Keratinocyte (primary cell): ENCODE measurements at regions not wholly inside any gene's neighbourhood (a gene's known extent, or its start where the extent isn't known, plus 50 kb on each side); places are given as distances from the start of the nearest gene placed in this dataset.

Source experiments
- DNase-seq: peaks from one replicate; pipeline ENCODE4 v3.0.0-alpha.2; 2011; ENCODE audit warnings: low read depth, missing footprints, low spot score
- FAIRE-seq: peaks from 2 replicates; lab custom pipeline; 2011; peaks lifted over from hg19 to GRCh38; lab: Jason Lieb, UNC
- H2AFZ ChIP-seq: 2 replicates; pipeline ENCODE4 v1.6.0; 2012; ENCODE audit warnings: low read length, control low read depth, inconsistent platforms; ENCODE audit not compliant: control insufficient read depth
- H3K27ac ChIP-seq: 2 replicates; pipeline ENCODE4 v1.5.1; 2011; ENCODE audit warnings: low read length; ENCODE audit not compliant: control insufficient read depth, insufficient read depth
- H3K27me3 ChIP-seq: 3 replicates; pipeline ENCODE4 v1.6.0; 2011; ENCODE audit warnings: low read length; ENCODE audit not compliant: control insufficient read depth, insufficient read depth; ENCODE audit errors: extremely low read depth
- H3K36me3 ChIP-seq, 2 experiments: 2 replicates in 1 of 2; 3 replicates in 1 of 2; pipeline ENCODE4 v1.5.1; 2011; ENCODE audit warnings: low read length in 2 of 2, mild to moderate bottlenecking in 1 of 2; ENCODE audit not compliant: control insufficient read depth in 2 of 2, insufficient read depth in 2 of 2; ENCODE audit errors: extremely low read depth in 1 of 2
- H3K4me1 ChIP-seq: 3 replicates; pipeline ENCODE4 v1.5.1; 2011; ENCODE audit warnings: low read length; ENCODE audit not compliant: control insufficient read depth, insufficient read depth; ENCODE audit errors: extremely low read depth
- H3K4me2 ChIP-seq: 3 replicates; pipeline ENCODE4 v1.6.0; 2011; ENCODE audit warnings: low read depth, low read length; ENCODE audit not compliant: control insufficient read depth, insufficient read depth; ENCODE audit errors: extremely low read depth
- H3K4me3 ChIP-seq, 3 experiments: fragments of 200-600 bp in 1 of 3; sonication (generic) in 1 of 3; 2 replicates in 2 of 3; 3 replicates in 1 of 3; pipeline ENCODE4 v1.5.1; 2011 to 2016; ENCODE audit warnings: low read length in 3 of 3, mild to moderate bottlenecking in 3 of 3, control low read depth in 2 of 3, inconsistent platforms in 1 of 3, low read depth in 1 of 3, mixed read lengths in 1 of 3, mixed run types in 1 of 3, moderate library complexity in 1 of 3; ENCODE audit not compliant: control insufficient read depth in 2 of 3, insufficient read depth in 2 of 3; ENCODE audit errors: extremely low read depth in 1 of 3
- H3K79me2 ChIP-seq: 2 replicates; pipeline ENCODE4 v1.6.0; 2012; ENCODE audit warnings: low read length; ENCODE audit not compliant: control insufficient read depth, insufficient read depth
- H3K9ac ChIP-seq: 3 replicates; pipeline ENCODE4 v1.6.0; 2011; ENCODE audit warnings: low read length; ENCODE audit not compliant: control insufficient read depth, insufficient read depth; ENCODE audit errors: extremely low read depth
- H3K9me1 ChIP-seq: 3 replicates; pipeline ENCODE4 v1.6.0; 2011; ENCODE audit warnings: low read length; ENCODE audit not compliant: control insufficient read depth, insufficient read depth; ENCODE audit errors: extremely low read depth
- H3K9me3 ChIP-seq: 2 replicates; pipeline ENCODE4 v1.5.1; 2012; ENCODE audit warnings: low read depth, low read length; ENCODE audit not compliant: control insufficient read depth
- H4K20me1 ChIP-seq: 3 replicates; pipeline ENCODE4 v1.6.0; 2011; ENCODE audit warnings: low read length; ENCODE audit not compliant: control insufficient read depth, insufficient read depth; ENCODE audit errors: extremely low read depth
- CTCF ChIP-seq, 3 experiments: IDR thresholded peaks in 1 of 3; conservative IDR thresholded peaks in 1 of 3; optimal IDR thresholded peaks in 1 of 3; 2 replicates in 2 of 3; 3 replicates in 1 of 3; pipeline versions ENCODE3 to v1.5.1; 2011; ENCODE audit warnings: low read length in 3 of 3, mild to moderate bottlenecking in 3 of 3, moderate library complexity in 2 of 3, control low read depth in 1 of 3, inconsistent platforms in 1 of 3; ENCODE audit not compliant: insufficient read depth in 2 of 3; ENCODE audit errors: extremely low read depth in 1 of 3
- EZH2 ChIP-seq: IDR thresholded peaks from one replicate; pipeline ENCODE4 v1.6.1; 2012; ENCODE audit warnings: inconsistent platforms, mild to moderate bottlenecking, low read length, moderate library complexity
- dilution Hi-C: fragments of 300-500 bp; cut with MboI; formaldehyde crosslinking; loops from one replicate; pipeline ENCODE4 v1.7.0; 2020; ENCODE audit warnings: low sequenced_read_pairs; ENCODE audit not compliant: extremely low pct_ligation_motif_present

DNA sequence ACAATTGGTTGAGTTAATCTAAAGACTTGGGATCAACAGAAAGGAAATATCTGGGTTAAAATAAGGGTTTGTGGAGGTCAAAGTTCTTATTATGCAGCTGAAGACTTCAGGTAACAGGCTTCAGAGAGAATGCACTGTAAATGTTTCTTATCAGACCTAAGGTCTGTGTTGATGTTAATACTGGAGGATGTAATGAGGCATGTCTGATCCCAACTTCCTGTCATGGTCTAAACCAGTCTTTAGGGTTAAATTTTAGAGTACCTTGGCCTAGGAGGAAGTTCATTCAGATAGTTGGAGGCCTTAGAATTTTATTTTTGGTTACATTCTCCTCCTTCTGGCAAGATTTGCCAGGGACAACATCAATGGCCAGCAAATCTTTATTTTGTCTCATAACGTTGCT is 72.1 kb upstream of the GC start:
- DNase-seq (no peak), FAIRE-seq (no peak)
- no peaks in the 10 kb centered on the region for H3K4me1 ChIP-seq
- TF ChIP-seq CTCF (optimal IDR thresholded peaks at IDR 0.05 in 1 of 3, IDR thresholded peaks at IDR 0.05 in 1 of 3, conservative IDR thresholded peaks at IDR 0.05 in 1 of 3; ENCODE audit: extremely low read depth in 1 of 3, insufficient read depth in 2 of 3, low read length in 3 of 3) (no peak), EZH2 (no peak)
- no peaks in the 10 kb centered on the region for H4K20me1 ChIP-seq
- H3K36me3 ChIP-seq: no peaks in the 10 kb centered on the region
- no peak overlapping the region for H3K4me2 ChIP-seq
- H3K9me1 ChIP-seq: no peaks in the 10 kb centered on the region
- H3K27me3 ChIP-seq: no peaks in the 10 kb centered on the region
- no peak overlapping the region for H2AFZ ChIP-seq
- H3K9ac ChIP-seq: no peak overlapping the region
- no peaks in the 10 kb centered on the region for H3K79me2 ChIP-seq
- no peak overlapping the region for H3K27ac ChIP-seq
- dilution Hi-C loops: no loop called here
- H3K4me3 ChIP-seq: no peak overlapping the region
- H3K9me3 ChIP-seq: no peaks in the 10 kb centered on the region

DNA sequence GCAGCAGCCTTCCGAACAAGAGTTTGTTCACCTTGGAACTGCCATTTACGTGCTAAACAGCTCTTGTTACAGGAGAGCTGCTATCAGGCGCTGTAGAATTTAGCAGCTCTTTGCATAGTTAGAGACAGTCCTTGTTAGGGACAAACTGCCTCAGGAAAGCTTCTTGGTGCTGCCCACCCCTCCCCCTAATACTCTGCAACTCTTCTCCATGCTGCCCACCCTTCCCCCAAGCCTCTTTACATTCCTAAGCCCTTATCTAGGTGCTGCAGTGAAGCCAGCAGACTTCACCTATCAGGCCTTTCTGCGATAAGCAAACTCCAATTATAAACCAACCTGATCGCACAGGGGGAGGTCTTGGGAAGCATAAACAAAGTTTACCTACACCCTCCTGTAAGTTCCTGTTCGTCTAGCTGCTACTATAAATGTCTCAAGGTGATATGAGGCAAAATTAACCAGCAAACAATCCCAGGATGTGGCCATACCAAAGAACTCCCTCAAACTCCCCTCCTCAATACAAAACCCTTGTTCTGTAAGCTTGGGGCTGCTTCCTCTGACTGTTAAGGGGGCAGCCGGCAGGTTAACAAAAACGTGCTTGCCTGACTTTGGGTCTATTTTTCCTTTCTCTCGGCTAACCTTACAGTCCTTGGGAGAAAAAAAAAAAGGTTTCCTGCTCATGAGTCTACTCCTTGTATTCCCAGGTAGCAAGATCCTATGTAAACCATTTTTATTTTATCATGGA is 74.0 kb upstream of the GC start:
- dilution Hi-C loops: no loop called here
- Histone ChIP-seq H3K4me1 (no peaks in the 10 kb centered on the region), H3K4me2 (no peak overlapping the region), H3K9me3 (no peaks in the 10 kb centered on the region), H3K4me3 (no peak overlapping the region), H3K9ac (no peak overlapping the region), H2AFZ (no peak overlapping the region), H3K9me1 (no peaks in the 10 kb centered on the region), H3K79me2 (no peaks in the 10 kb centered on the region), H4K20me1 (no peaks in the 10 kb centered on the region), H3K36me3 (no peaks in the 10 kb centered on the region), H3K27me3 (no peaks in the 10 kb centered on the region), H3K27ac (no peak overlapping the region)
- no peak for TF ChIP-seq CTCF (optimal IDR thresholded peaks at IDR 0.05 in 1 of 3, IDR thresholded peaks at IDR 0.05 in 1 of 3, conservative IDR thresholded peaks at IDR 0.05 in 1 of 3; ENCODE audit: extremely low read depth in 1 of 3, insufficient read depth in 2 of 3, low read length in 3 of 3)
- no peak for TF ChIP-seq EZH2
- no peak for DNase-seq
- FAIRE-seq: no peak
